ENCODE measurements at regions not wholly inside any gene's neighbourhood (a gene's known extent, or its start where the extent isn't known, plus 50 kb on each side); places are given as distances from the start of the nearest gene placed in this dataset.

- TF ChIP-seq POLR2A (IDR thresholded peaks at IDR 0.05) = no peak
- no peak for TF ChIP-seq CTCF (IDR thresholded peaks at IDR 0.05)
Measured at GRCh38 chr14:21804981-21805380, 131.4 kb upstream of the OR4E1 start.
